NB4 (cell line): ENCODE measurements at regions not wholly inside any gene's neighbourhood (a gene's known extent, or its start where the extent isn't known, plus 50 kb on each side); places are given as distances from the start of the nearest gene placed in this dataset.

Experiments used
- CTCF ChIP-seq: IDR thresholded peaks from one replicate; pipeline ENCODE4 v1.5.1; 2012; ENCODE audit warnings: low read depth, low read length
- POLR2A ChIP-seq: IDR thresholded peaks from 2 replicates; pipeline ENCODE4 v1.6.1; 2011; ENCODE audit warnings: mild to moderate bottlenecking; ENCODE audit not compliant: insufficient read length; ENCODE audit errors: extremely low read depth

GRCh38 chr18:73940721-73941120 lies 206.9 kb downstream of the FBXO15 start:
- TF ChIP-seq CTCF, result no peak
- TF ChIP-seq POLR2A, result no peak
